NCI-H82 treated with DMSO at 0.1 percent for 48 hours (cell line): ENCODE measurements at regions not wholly inside any gene's neighbourhood (a gene's known extent, or its start where the extent isn't known, plus 50 kb on each side); places are given as distances from the start of the nearest gene placed in this dataset.
"Not testable (repeated sequence)": the region's sequence is repeated elsewhere in the genome, so short reads cannot be mapped to it uniquely, and the experiment has no call there.

Experiments
- DNase-seq: peaks from one replicate; lab custom pipeline; 2025; ENCODE audit not compliant: unreplicated experiment; lab: John Stamatoyannopoulos, UW

DNA sequence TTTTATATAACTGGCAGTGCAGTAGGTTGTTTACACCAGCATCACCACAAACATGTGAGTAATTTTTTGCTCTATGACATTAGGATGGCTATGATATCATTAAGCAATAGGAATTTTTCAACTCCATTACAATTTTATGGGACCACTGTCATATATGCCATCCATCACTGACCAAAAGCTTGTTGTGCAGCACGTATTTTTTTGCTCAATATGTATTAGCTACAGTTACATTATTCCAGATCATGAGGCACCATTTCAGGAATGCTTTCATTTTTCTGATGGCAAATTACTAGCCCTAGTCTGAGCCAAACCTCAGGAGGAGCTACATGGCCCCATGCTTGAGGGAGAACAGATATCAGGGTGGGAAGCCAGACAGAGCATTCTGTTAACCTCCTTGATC lies 56.8 kb upstream of the DCLK2 start:
- no peak for DNase-seq

DNA sequence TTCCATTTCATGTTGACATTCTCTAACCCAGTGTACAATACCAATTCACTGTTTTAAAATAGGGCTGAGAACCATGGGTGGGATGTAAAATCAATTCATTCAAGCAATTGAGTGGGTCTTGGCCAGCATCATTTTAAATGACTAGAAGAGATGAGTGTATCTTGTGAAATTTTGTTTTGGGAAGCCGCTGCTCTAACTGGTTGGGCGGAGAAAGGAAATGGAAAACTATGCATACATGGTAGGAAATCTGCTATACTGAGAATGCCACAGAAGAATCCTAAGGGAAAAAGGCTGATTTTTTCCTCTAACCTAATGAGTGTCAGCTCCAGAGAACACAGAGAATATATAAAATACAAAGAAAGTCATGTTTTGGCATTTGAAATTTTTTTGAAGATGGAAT lies 54.8 kb upstream of the DCLK2 start:
- no peak for DNase-seq

DNA sequence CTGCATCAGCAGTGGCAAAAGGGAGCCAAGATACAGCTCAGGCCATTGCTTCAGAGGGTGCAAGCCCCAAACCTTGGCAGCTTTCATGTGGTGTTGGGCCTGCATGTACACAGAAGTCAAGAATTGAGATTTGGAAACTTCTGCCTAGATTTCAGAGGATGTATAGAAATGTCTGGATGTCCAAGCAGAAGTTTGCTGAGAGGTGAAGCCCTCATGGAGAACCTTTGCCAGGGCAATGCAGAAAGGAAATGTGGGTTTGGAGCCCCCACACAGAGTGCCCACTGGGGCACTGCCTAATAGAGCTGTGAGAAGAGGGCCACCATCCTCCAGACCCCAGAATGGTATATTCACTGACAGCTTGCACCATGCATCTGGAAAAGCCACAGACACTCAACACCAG lies 51.3 kb upstream of the DCLK2 start:
- not testable (repeated sequence) for DNase-seq
